ENCODE measurements at regions not wholly inside any gene's neighbourhood (a gene's known extent, or its start where the extent isn't known, plus 50 kb on each side); places are given as distances from the start of the nearest gene placed in this dataset.

- Histone ChIP-seq H3K9me3 (peaks cover 0 to 9% (median 0%) of the 10 kb centered on the region in 4 donors), H3K4me1 (no peaks in the 10 kb centered on the region), H3K4me3 (no peak overlapping the region), H3K36me3 (no peaks in the 10 kb centered on the region), H3K27ac (no peak overlapping the region), H3K27me3 (no peaks in the 10 kb centered on the region)
- TF ChIP-seq CTCF (IDR thresholded peaks at IDR 0.05) (no peak), POLR2A (IDR thresholded peaks at IDR 0.05) (no peak), EP300 (IDR thresholded peaks at IDR 0.05) (no peak)
- DNase-seq (ENCODE audit: low spot score in 2 of 2): no peak
These were observed 267.0 kb downstream of the CCDC85A start for GRCh38 chr2:56450772-56451171.

- no peak overlapping the region for H3K27ac ChIP-seq
- no peak for DNase-seq (ENCODE audit: low spot score in 2 of 2)
- no peaks in the 10 kb centered on the region for H3K27me3 ChIP-seq
- TF ChIP-seq CTCF (IDR thresholded peaks at IDR 0.05) (no peak), EP300 (IDR thresholded peaks at IDR 0.05) (no peak), POLR2A (IDR thresholded peaks at IDR 0.05) (no peak)
- 88 to 97% methylated on average over 2 of the region's 2 CpGs for WGBS, 2 donors
- H3K36me3 ChIP-seq: no peaks in the 10 kb centered on the region
- peaks cover 0 to 7% (median 0%) of the 10 kb centered on the region in 4 donors for H3K9me3 ChIP-seq
- H3K4me1 ChIP-seq: no peaks in the 10 kb centered on the region
- no peak overlapping the region for H3K4me3 ChIP-seq
These were observed 271.9 kb downstream of the CCDC85A start for GRCh38 chr2:56455642-56456041.

GRCh38 chr2:56456791-56457190, 273.0 kb downstream of the CCDC85A start:
- WGBS, 2 donors: 75 to 85% methylated on average over 1 of the region's 1 CpG
- Histone ChIP-seq H3K4me1 (no peaks in the 10 kb centered on the region), H3K36me3 (no peaks in the 10 kb centered on the region), H3K9me3 (no peaks in the 10 kb centered on the region), H3K4me3 (no peak overlapping the region), H3K27me3 (no peaks in the 10 kb centered on the region), H3K27ac (no peak overlapping the region)
- DNase-seq (ENCODE audit: low spot score in 2 of 2): no peak
- TF ChIP-seq CTCF (IDR thresholded peaks at IDR 0.05): no peak
- no peak for TF ChIP-seq POLR2A (IDR thresholded peaks at IDR 0.05)
- no peak for TF ChIP-seq EP300 (IDR thresholded peaks at IDR 0.05)

- Histone ChIP-seq H3K4me1 (no peaks in the 10 kb centered on the region), H3K36me3 (no peaks in the 10 kb centered on the region), H3K27me3 (no peaks in the 10 kb centered on the region), H3K27ac (no peak overlapping the region), H3K9me3 (peaks cover 0 to 3% (median 0%) of the 10 kb centered on the region in 4 donors), H3K4me3 (no peak overlapping the region)
- no peak for DNase-seq (ENCODE audit: low spot score in 2 of 2)
- 77 to 93% methylated on average over 1 of the region's 1 CpG for WGBS, 2 donors
- TF ChIP-seq CTCF (IDR thresholded peaks at IDR 0.05): no peak
- no peak for TF ChIP-seq EP300 (IDR thresholded peaks at IDR 0.05)
These were observed 276.7 kb downstream of the CCDC85A start for GRCh38 chr2:56460508-56460907.

GRCh38 chr2:56464066-56464465, 280.3 kb downstream of the CCDC85A start:
- H3K27ac ChIP-seq: no peak overlapping the region
- no peak overlapping the region for H3K4me3 ChIP-seq
- H3K4me1 ChIP-seq: no peaks in the 10 kb centered on the region
- no peaks in the 10 kb centered on the region for H3K36me3 ChIP-seq
- peaks cover 0 to 6% (median 0%) of the 10 kb centered on the region in 4 donors for H3K9me3 ChIP-seq
- DNase-seq (ENCODE audit: low spot score in 2 of 2): no peak
- WGBS, 2 donors: 88 to 90% methylated on average over 3 of the region's 3 CpGs
- TF ChIP-seq POLR2A (IDR thresholded peaks at IDR 0.05): no peak
- no peaks in the 10 kb centered on the region for H3K27me3 ChIP-seq

GRCh38 chr2:56464613-56465012, 280.8 kb downstream of the CCDC85A start:
- H3K27me3 ChIP-seq: no peaks in the 10 kb centered on the region
- 99% methylated on average over 2 of the region's 2 CpGs for WGBS, 2 donors
- H3K36me3 ChIP-seq: no peaks in the 10 kb centered on the region
- peaks cover 0 to 6% (median 0%) of the 10 kb centered on the region in 4 donors for H3K9me3 ChIP-seq
- no peaks in the 10 kb centered on the region for H3K4me1 ChIP-seq
- DNase-seq (ENCODE audit: low spot score in 2 of 2): no peak
- TF ChIP-seq CTCF (IDR thresholded peaks at IDR 0.05) (no peak), EP300 (IDR thresholded peaks at IDR 0.05) (no peak), POLR2A (IDR thresholded peaks at IDR 0.05) (no peak)
- no peak overlapping the region for H3K4me3 ChIP-seq
- no peak overlapping the region for H3K27ac ChIP-seq

All from tibial nerve (tissue), 4 donors.